Omental fat pad (tissue), 3 donors: ENCODE measurements at regions not wholly inside any gene's neighbourhood (a gene's known extent, or its start where the extent isn't known, plus 50 kb on each side); places are given as distances from the start of the nearest gene placed in this dataset.

Experiments
- ATAC-seq: fragments of 150-250 bp; one replicate; pipeline ENCODE4 v1.9.1; 2016; ENCODE audit warnings: mild to moderate bottlenecking, moderate library complexity; ENCODE audit not compliant: low FRiP score
- DNase-seq: peaks from one replicate; pipeline ENCODE4 v3.0.0-alpha.2; 2019; ENCODE audit warnings: low spot score
- CTCF ChIP-seq, 3 donors: fragments of 450-650 bp; IDR thresholded peaks; one replicate each; pipeline ENCODE4 v1.5.1; 2016 to 2017; ENCODE audit warnings: antibody characterized with exemption in 3 of 3, mild to moderate bottlenecking in 3 of 3, moderate library complexity in 2 of 3

DNA sequence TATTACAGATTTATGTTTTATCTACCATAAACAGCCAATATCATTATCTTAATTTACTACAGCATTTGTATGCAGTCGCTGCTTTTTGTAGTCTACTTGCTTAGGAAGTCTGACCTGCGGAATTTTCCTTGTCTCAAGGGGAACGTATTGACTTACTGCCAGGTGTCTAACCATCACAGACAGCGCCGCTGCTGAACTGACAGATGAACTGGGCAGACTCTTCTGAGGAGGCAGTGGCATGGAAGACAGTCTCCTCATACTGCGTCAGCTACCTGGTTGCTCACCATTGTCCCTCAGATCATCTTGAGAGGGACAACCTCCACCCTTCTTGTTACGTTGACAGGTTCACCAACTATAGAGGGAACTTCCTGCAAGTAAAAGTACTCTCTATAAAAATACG, 574.3 kb upstream of the ZNF462 start:
- no peak for TF ChIP-seq CTCF (IDR thresholded peaks at IDR 0.05)
- DNase-seq, result no peak
- no peak for ATAC-seq

DNA sequence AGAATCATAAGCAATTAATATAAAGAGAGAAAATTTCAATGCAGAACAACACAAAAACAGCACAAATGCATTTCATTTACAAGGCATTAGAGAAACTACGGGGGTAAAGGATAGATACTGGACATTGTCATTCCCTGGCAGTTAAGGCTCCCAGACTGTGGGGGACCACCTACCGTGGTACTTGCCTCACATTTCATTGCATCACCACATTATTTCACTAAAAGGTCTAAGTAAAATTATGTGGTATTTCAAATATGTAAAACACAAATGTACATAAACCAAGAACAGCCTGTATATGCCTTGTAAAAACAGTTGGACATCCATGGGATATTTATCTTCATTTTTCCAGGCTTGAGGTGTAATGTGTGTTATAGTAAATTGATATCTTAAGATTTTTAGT, 571.2 kb upstream of the ZNF462 start:
- TF ChIP-seq CTCF (IDR thresholded peaks at IDR 0.05), result no peak
- ATAC-seq, result no peak
- DNase-seq, result no peak

DNA sequence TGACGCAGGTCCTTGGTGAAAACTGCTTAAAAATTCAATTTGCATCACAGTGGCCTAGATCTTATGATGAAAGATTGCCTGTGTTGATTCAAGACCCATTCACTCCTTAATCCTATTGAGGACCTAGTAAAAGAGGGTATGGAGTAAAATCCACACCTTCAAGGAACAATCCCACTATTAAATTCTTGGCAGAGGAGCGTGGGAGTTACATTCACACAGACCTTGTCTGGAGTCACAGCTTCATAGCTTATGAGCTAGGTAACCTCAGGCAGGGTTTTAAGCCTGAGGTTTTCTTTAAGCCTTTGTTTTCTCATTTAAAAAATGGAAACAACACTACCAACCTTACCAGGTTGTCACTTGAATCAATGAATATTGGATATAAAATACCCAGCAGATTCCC, 566.5 kb upstream of the ZNF462 start:
- no peak for ATAC-seq
- no peak for TF ChIP-seq CTCF (IDR thresholded peaks at IDR 0.05)
- no peak for DNase-seq

- no peak for DNase-seq
- no peak for TF ChIP-seq CTCF (IDR thresholded peaks at IDR 0.05)
- no peak for ATAC-seq
These were observed 564.0 kb upstream of the ZNF462 start for GRCh38 chr9:106298997-106299396.

- DNase-seq, result no peak
- ATAC-seq, result no peak
- no peak for TF ChIP-seq CTCF (IDR thresholded peaks at IDR 0.05)
These were observed 558.5 kb upstream of the ZNF462 start for GRCh38 chr9:106304401-106304920.

- ATAC-seq (no peak), DNase-seq (no peak)
- TF ChIP-seq CTCF (IDR thresholded peaks at IDR 0.05), result no peak
These were observed 557.4 kb upstream of the ZNF462 start for GRCh38 chr9:106305428-106306133.

- no peak for TF ChIP-seq CTCF (IDR thresholded peaks at IDR 0.05)
- no peak for ATAC-seq
- no peak for DNase-seq
These were observed 555.3 kb upstream of the ZNF462 start for GRCh38 chr9:106307670-106308069.
